DND-41 (cell line): ENCODE measurements at regions not wholly inside any gene's neighbourhood (a gene's known extent, or its start where the extent isn't known, plus 50 kb on each side); places are given as distances from the start of the nearest gene placed in this dataset.

Experiments
- CTCF ChIP-seq: IDR thresholded peaks from 2 replicates; pipeline ENCODE4 v1.5.1; 2012; ENCODE audit warnings: borderline replicate concordance, low read length, moderate library complexity, mild to moderate bottlenecking; ENCODE audit not compliant: poor library complexity, severe bottlenecking; ENCODE audit errors: extremely low read depth
- EZH2 ChIP-seq: IDR thresholded peaks from 3 replicates; pipeline ENCODE4 v1.6.1; 2012; ENCODE audit warnings: borderline replicate concordance, low read depth, mild to moderate bottlenecking, moderate library complexity, low read length, inconsistent platforms; ENCODE audit not compliant: severe bottlenecking

DNA sequence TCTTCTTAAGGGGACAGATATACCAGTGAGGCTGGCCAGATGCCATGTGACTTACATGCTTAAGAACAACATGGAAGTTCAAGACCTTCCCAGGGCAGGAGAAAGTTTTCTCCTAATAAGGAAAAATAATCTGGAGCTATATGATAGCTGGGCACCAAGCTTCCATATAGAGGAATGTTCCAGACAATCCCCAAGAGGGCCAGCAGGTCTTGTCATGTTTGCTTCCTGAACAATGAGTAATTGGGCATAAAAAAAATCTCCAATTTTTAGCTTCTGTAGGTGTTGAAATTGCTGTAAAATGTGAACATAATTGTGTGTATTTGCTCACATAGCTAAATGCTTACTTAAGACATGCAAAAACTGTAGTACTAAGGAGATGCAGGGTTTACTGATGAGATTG, 809.5 kb upstream of the PIK3C3 start:
- TF ChIP-seq CTCF: no peak
- TF ChIP-seq EZH2: no peak
